ENCODE measurements at regions not wholly inside any gene's neighbourhood (a gene's known extent, or its start where the extent isn't known, plus 50 kb on each side); places are given as distances from the start of the nearest gene placed in this dataset.

- no peak for DNase-seq
Measured at GRCh38 chr6:122028933-122029522, 370.4 kb upstream of the HSF2 start.

GRCh38 chr6:122033564-122034181, 365.8 kb upstream of the HSF2 start:
- peak; percentile 38 for DNase-seq

- DNase-seq: no peak
Measured at GRCh38 chr6:122035173-122035572, 364.3 kb upstream of the HSF2 start.

- no peak for DNase-seq
Measured at GRCh38 chr6:122040261-122040660, 359.2 kb upstream of the HSF2 start.

- no peak for DNase-seq
Measured at GRCh38 chr6:122042380-122042779, 357.1 kb upstream of the HSF2 start.

- no peak for DNase-seq
Measured at GRCh38 chr6:122042960-122043735, 356.3 kb upstream of the HSF2 start.

- no peak for DNase-seq
Measured at GRCh38 chr6:122048570-122048969, 350.9 kb upstream of the HSF2 start.

- no peak for DNase-seq
Measured at GRCh38 chr6:122049341-122049740, 350.1 kb upstream of the HSF2 start.

- DNase-seq: no peak
Measured at GRCh38 chr6:122050242-122050755, 349.2 kb upstream of the HSF2 start.

- DNase-seq: no peak
Measured at GRCh38 chr6:122052346-122052900, 347.0 kb upstream of the HSF2 start.

GRCh38 chr6:122059918-122060317, 339.5 kb upstream of the HSF2 start:
- no peak for DNase-seq

- DNase-seq: no peak
Measured at GRCh38 chr6:122061855-122062254, 337.6 kb upstream of the HSF2 start.

- no peak for DNase-seq
Measured at GRCh38 chr6:122063076-122063475, 336.4 kb upstream of the HSF2 start.

GRCh38 chr6:122063761-122064160, 335.7 kb upstream of the HSF2 start:
- no peak for DNase-seq

GRCh38 chr6:122066200-122066599, 333.3 kb upstream of the HSF2 start:
- DNase-seq: no peak

GRCh38 chr6:122068291-122068769, 331.1 kb upstream of the HSF2 start:
- no peak for DNase-seq

GRCh38 chr6:122069932-122070331, 329.5 kb upstream of the HSF2 start:
- DNase-seq: no peak

- DNase-seq: no peak
Measured at GRCh38 chr6:122072014-122072647, 327.3 kb upstream of the HSF2 start.

- no peak for DNase-seq
Measured at GRCh38 chr6:122075084-122075838, 324.2 kb upstream of the HSF2 start.

GRCh38 chr6:122075917-122076316, 323.5 kb upstream of the HSF2 start:
- DNase-seq: no peak

- DNase-seq: no peak
Measured at GRCh38 chr6:122077603-122078002, 321.8 kb upstream of the HSF2 start.

GRCh38 chr6:122078481-122078880, 321.0 kb upstream of the HSF2 start:
- no peak for DNase-seq

Data from activated CD4-positive, alpha-beta T cell treated with anti-CD3 and anti-CD28 coated beads, Interleukin-2, Interleukin-6, amounts not matched to agents 100 ng/mL and 50 ng/mL, durations not matched to agents 16 hours and 8 hours (primary cell).